ENCODE measurements at regions not wholly inside any gene's neighbourhood (a gene's known extent, or its start where the extent isn't known, plus 50 kb on each side); places are given as distances from the start of the nearest gene placed in this dataset.

DNA sequence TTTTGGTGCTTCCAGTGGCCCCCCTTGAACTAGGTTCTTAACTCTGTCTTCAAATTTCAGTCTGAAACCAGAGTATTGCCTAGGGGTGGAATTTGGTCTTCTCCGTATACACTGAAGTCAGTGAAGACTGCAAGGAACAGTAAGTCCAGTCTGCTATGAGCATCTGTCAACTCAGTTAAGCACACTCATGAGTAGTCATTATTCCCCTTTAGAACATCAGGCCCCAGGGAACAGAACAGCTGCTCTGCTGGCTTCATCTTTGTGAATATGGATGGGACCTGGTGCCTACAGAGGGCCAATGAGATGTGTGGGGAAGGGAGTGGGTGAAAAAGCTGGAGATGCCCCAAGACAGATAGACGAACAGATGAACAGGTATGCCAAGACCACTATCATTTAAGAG is 85.2 kb upstream of the PRR23C start:
- BruUV-seq (replicated peaks), result no TSS peak
- intact Hi-C loops (cut with micrococcal nuclease), result no loop called here
- no peaks in the 10 kb centered on the region for H3K27me3 ChIP-seq (ENCODE audit: low read length)
- no peak overlapping the region for H3K9ac ChIP-seq (ENCODE audit: low read length)
- H3K4me1 ChIP-seq (ENCODE audit: insufficient read depth, low read length), result no peaks in the 10 kb centered on the region
- CTCF ChIA-PET, result no interaction called here
- H2AFZ ChIP-seq (ENCODE audit: low read length), result no peak overlapping the region
- no peak for DNase-seq
- H3F3A ChIP-seq (ENCODE audit: low read length, unreplicated experiment), result no peaks in the 10 kb centered on the region
- no peaks in the 10 kb centered on the region for H4K20me1 ChIP-seq (ENCODE audit: low read length)
- no peaks in the 10 kb centered on the region for H3K9me2 ChIP-seq (replicated peaks; ENCODE audit: low read length)
- no peaks in the 10 kb centered on the region for H3K36me3 ChIP-seq (ENCODE audit: low read depth, low read length)
- ATAC-seq, result no peak
- TF ChIP-seq EZH2 (IDR thresholded peaks at IDR 0.05; ENCODE audit: low read length, unreplicated experiment) (no peak), EZH2phosphoT487 (IDR thresholded peaks at IDR 0.05; ENCODE audit: borderline replicate concordance, low read length) (no peak)
- TF ChIP-seq, protein P1, sequence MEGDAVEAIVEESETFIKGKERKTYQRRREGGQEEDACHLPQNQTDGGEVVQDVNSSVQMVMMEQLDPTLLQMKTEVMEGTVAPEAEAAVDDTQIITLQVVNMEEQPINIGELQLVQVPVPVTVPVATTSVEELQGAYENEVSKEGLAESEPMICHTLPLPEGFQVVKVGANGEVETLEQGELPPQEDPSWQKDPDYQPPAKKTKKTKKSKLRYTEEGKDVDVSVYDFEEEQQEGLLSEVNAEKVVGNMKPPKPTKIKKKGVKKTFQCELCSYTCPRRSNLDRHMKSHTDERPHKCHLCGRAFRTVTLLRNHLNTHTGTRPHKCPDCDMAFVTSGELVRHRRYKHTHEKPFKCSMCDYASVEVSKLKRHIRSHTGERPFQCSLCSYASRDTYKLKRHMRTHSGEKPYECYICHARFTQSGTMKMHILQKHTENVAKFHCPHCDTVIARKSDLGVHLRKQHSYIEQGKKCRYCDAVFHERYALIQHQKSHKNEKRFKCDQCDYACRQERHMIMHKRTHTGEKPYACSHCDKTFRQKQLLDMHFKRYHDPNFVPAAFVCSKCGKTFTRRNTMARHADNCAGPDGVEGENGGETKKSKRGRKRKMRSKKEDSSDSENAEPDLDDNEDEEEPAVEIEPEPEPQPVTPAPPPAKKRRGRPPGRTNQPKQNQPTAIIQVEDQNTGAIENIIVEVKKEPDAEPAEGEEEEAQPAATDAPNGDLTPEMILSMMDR (conservative IDR thresholded peaks at IDR 0.05; ENCODE audit: low read depth, low read length), result no peak
- H3K27ac ChIP-seq (ENCODE audit: low read length), result no peak overlapping the region
- H3K4me3 ChIP-seq (ENCODE audit: low read length), result no peak overlapping the region
- no peaks in the 10 kb centered on the region for H3K79me2 ChIP-seq (ENCODE audit: low read length)
- no peak overlapping the region for H3K4me2 ChIP-seq (ENCODE audit: low read length)
- POLR2A ChIA-PET (ENCODE audit: unreplicated experiment), result no interaction called here
- H3K9me3 ChIP-seq (ENCODE audit: low read length), result no peaks in the 10 kb centered on the region

DNA sequence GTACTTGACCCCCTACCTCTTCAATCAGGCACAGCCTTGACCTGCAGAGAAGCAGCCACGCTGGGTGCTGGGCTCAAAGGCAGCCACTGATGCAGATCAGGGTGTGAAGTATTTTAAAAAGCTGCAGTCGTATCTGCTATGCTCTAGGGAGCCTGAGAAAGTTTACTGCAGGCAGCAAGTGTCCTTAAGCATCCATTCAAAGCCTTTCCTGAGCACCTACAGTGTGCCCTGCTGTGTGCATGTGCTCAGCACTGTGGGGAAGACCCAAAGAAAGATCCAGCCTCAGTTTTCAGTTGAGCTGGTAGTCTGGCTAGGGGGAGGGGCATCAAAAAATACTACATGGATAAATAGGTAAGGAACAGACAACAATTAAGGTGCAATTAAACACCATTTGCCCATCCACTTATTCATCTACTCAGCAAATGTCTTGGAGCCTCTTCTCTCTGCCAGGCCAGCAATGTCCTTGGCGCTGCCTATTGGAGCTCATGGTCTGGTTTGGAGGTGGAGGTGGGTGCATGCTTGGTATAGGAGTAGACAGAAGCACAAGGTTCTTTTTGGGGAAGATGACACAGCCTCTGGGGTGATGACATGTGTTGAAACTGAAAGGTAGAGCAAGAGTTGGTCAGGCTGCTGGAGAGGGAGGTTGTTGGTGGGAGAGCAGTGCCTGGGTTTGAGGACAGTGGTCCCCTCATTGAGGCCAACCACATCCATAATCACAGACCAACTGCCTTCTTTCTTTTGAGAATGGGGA is 85.9 kb upstream of the PRR23C start:
- Histone ChIP-seq H3K9ac (ENCODE audit: low read length) (no peak overlapping the region), H4K20me1 (ENCODE audit: low read length) (no peaks in the 10 kb centered on the region), H2AFZ (ENCODE audit: low read length) (no peak overlapping the region), H3K9me3 (ENCODE audit: low read length) (no peaks in the 10 kb centered on the region), H3K79me2 (ENCODE audit: low read length) (no peaks in the 10 kb centered on the region), H3K9me2 (replicated peaks; ENCODE audit: low read length) (no peaks in the 10 kb centered on the region), H3K4me1 (ENCODE audit: insufficient read depth, low read length) (no peaks in the 10 kb centered on the region), H3K27ac (ENCODE audit: low read length) (no peak overlapping the region), H3F3A (ENCODE audit: low read length, unreplicated experiment) (no peaks in the 10 kb centered on the region), H3K27me3 (ENCODE audit: low read length) (no peaks in the 10 kb centered on the region), H3K4me3 (ENCODE audit: low read length) (no peak overlapping the region), H3K4me2 (ENCODE audit: low read length) (no peak overlapping the region), H3K36me3 (ENCODE audit: low read depth, low read length) (no peaks in the 10 kb centered on the region)
- ATAC-seq (no peak), DNase-seq (no peak)
- ChIA-PET POLR2A (ENCODE audit: unreplicated experiment) (no interaction called here), CTCF (no interaction called here)
- TF ChIP-seq, protein P1 (conservative IDR thresholded peaks at IDR 0.05; ENCODE audit: low read depth, low read length), result no peak
- TF ChIP-seq EZH2 (IDR thresholded peaks at IDR 0.05; ENCODE audit: low read length, unreplicated experiment) (no peak), EZH2phosphoT487 (IDR thresholded peaks at IDR 0.05; ENCODE audit: borderline replicate concordance, low read length) (no peak)
- intact Hi-C loops (cut with micrococcal nuclease), result no loop called here
- BruUV-seq (replicated peaks), result no TSS peak

DNA sequence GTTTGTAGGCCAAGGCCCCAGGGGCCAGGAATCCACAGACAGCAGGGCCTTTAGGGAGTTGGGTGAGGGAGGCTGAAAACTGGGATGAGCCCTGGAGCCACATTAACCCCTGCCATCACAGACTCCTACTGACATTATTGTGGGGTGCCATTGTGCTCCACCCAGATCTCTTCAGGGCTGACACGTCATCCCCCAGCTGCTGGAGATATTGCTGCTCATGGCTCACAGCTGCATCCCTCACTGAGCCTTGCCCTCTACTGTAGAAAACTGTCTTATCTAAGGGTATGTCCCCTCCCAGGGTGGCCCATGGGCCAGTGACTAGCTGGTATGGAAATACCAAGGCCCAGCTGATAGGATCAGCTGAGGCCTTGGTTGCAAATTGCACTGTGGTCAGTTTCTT is 87.3 kb upstream of the PRR23C start:
- no peak for TF ChIP-seq EZH2phosphoT487 (IDR thresholded peaks at IDR 0.05; ENCODE audit: borderline replicate concordance, low read length)
- TF ChIP-seq, protein P1 (conservative IDR thresholded peaks at IDR 0.05; ENCODE audit: low read depth, low read length), result no peak
- no peak for TF ChIP-seq EZH2 (IDR thresholded peaks at IDR 0.05; ENCODE audit: low read length, unreplicated experiment)
- ChIA-PET CTCF (no interaction called here), POLR2A (ENCODE audit: unreplicated experiment) (no interaction called here)
- H3K27me3 ChIP-seq (ENCODE audit: low read length), result no peaks in the 10 kb centered on the region
- H3K27ac ChIP-seq (ENCODE audit: low read length), result no peak overlapping the region
- H2AFZ ChIP-seq (ENCODE audit: low read length), result no peak overlapping the region
- BruUV-seq (replicated peaks), result no TSS peak
- no peaks in the 10 kb centered on the region for H3K9me3 ChIP-seq (ENCODE audit: low read length)
- DNase-seq, result no peak
- no peaks in the 10 kb centered on the region for H3K36me3 ChIP-seq (ENCODE audit: low read depth, low read length)
- no peaks in the 10 kb centered on the region for H3K79me2 ChIP-seq (ENCODE audit: low read length)
- no peaks in the 10 kb centered on the region for H3F3A ChIP-seq (ENCODE audit: low read length, unreplicated experiment)
- no peak overlapping the region for H3K4me3 ChIP-seq (ENCODE audit: low read length)
- H3K9me2 ChIP-seq (replicated peaks; ENCODE audit: low read length), result no peaks in the 10 kb centered on the region
- ATAC-seq, result no peak
- H3K9ac ChIP-seq (ENCODE audit: low read length), result no peak overlapping the region
- intact Hi-C loops (cut with micrococcal nuclease), result no loop called here
- H3K4me2 ChIP-seq (ENCODE audit: low read length), result no peak overlapping the region
- no peaks in the 10 kb centered on the region for H4K20me1 ChIP-seq (ENCODE audit: low read length)
- H3K4me1 ChIP-seq (ENCODE audit: insufficient read depth, low read length), result no peaks in the 10 kb centered on the region
